Calu3 (cell line): ENCODE measurements at regions not wholly inside any gene's neighbourhood (a gene's known extent, or its start where the extent isn't known, plus 50 kb on each side); places are given as distances from the start of the nearest gene placed in this dataset.

Source experiments
- BruUV-seq: library from RNA; stranded (reverse); fragments of 400-500 nt; replicated peaks from 2 replicates; lab custom pipeline; 2021; lab: Mats Ljungman, UMichigan
- CTCF ChIA-PET: fragments of 300-600 bp; sonication (Branson Sonifier 250); formaldehyde crosslinking; loops from one replicate; lab custom pipeline; 2022; ENCODE audit warnings: antibody characterized with exemption; lab: Charles Lee
- DNase-seq: peaks from one replicate; pipeline ENCODE4 v3.0.0; 2022
- H3K27ac Mint-ChIP-seq: one replicate; pipeline ENCODE4 v1.8.0; 2022; ENCODE audit warnings: mixed read lengths; ENCODE audit not compliant: unreplicated experiment
- H3K27me3 Mint-ChIP-seq: one replicate; pipeline ENCODE4 v1.8.0; 2022; ENCODE audit warnings: mixed read lengths; ENCODE audit not compliant: unreplicated experiment
- H3K36me3 Mint-ChIP-seq: one replicate; pipeline ENCODE4 v1.8.0; 2022; ENCODE audit warnings: mild to moderate bottlenecking, moderate library complexity, mixed read lengths; ENCODE audit not compliant: insufficient read depth, unreplicated experiment
- H3K4me1 Mint-ChIP-seq: one replicate; pipeline ENCODE4 v1.8.0; 2022; ENCODE audit warnings: mild to moderate bottlenecking, low read depth, mixed read lengths; ENCODE audit not compliant: unreplicated experiment
- H3K4me3 Mint-ChIP-seq: one replicate; pipeline ENCODE4 v1.8.0; 2022; ENCODE audit warnings: mild to moderate bottlenecking, low read depth, moderate library complexity, mixed read lengths; ENCODE audit not compliant: unreplicated experiment
- H3K9me3 Mint-ChIP-seq: one replicate; pipeline ENCODE4 v1.8.0; 2022; ENCODE audit warnings: low read depth, mixed read lengths; ENCODE audit not compliant: unreplicated experiment
- CTCF ChIP-seq: fragments of 200-600 bp; IDR thresholded peaks from one replicate; pipeline ENCODE4 v1.8.0; 2022; ENCODE audit warnings: antibody characterized with exemption; ENCODE audit not compliant: unreplicated experiment
- intact Hi-C: fragments of 100-400 bp; cut with micrococcal nuclease; formaldehyde crosslinking; loops from one replicate; pipeline ENCODE4 v1.10.0; 2022; ENCODE audit not compliant: unreplicated experiment

- no peaks in the 10 kb centered on the region for H3K27me3 Mint-ChIP-seq
- no TSS peak for BruUV-seq
- H3K27ac Mint-ChIP-seq, result no peak overlapping the region
- H3K9me3 Mint-ChIP-seq, result peaks cover 2% of the 10 kb centered on the region
- TF ChIP-seq CTCF, result no peak
- H3K4me1 Mint-ChIP-seq, result no peaks in the 10 kb centered on the region
- intact Hi-C loops, result no loop called here
- H3K4me3 Mint-ChIP-seq, result no peak overlapping the region
- CTCF ChIA-PET, result no interaction called here
- no peak for DNase-seq
- H3K36me3 Mint-ChIP-seq, result no peaks in the 10 kb centered on the region
Observed at GRCh38 chr9:31013371-31013770, 1371.1 kb upstream of the ACO1 start.

- Mint-ChIP-seq H3K27me3 (no peaks in the 10 kb centered on the region), H3K36me3 (no peaks in the 10 kb centered on the region), H3K9me3 (no peaks in the 10 kb centered on the region), H3K4me1 (no peaks in the 10 kb centered on the region), H3K27ac (no peak overlapping the region), H3K4me3 (no peak overlapping the region)
- intact Hi-C loops, result no loop called here
- no TSS peak for BruUV-seq
- CTCF ChIA-PET, result no interaction called here
- no peak for DNase-seq
- no peak for TF ChIP-seq CTCF
Observed at GRCh38 chr9:31023847-31024246, 1360.6 kb upstream of the ACO1 start.

GRCh38 chr9:31027678-31028077 lies 1356.8 kb upstream of the ACO1 start:
- H3K4me1 Mint-ChIP-seq, result no peaks in the 10 kb centered on the region
- BruUV-seq, result no TSS peak
- H3K9me3 Mint-ChIP-seq, result no peaks in the 10 kb centered on the region
- no peaks in the 10 kb centered on the region for H3K36me3 Mint-ChIP-seq
- H3K4me3 Mint-ChIP-seq, result no peak overlapping the region
- no peak for DNase-seq
- H3K27me3 Mint-ChIP-seq, result no peaks in the 10 kb centered on the region
- no peak for TF ChIP-seq CTCF
- no peak overlapping the region for H3K27ac Mint-ChIP-seq
- CTCF ChIA-PET, result interaction anchor here (0.7 kb wide), 1 partner anchor 1351 kb away, joined by 6 read pairs; no protein-coding TSS in a partner anchor
- intact Hi-C loops, result no loop called here

GRCh38 chr9:31028137-31028536 lies 1356.3 kb upstream of the ACO1 start:
- no peak overlapping the region for H3K4me3 Mint-ChIP-seq
- CTCF ChIA-PET, result no interaction called here
- H3K27me3 Mint-ChIP-seq, result no peaks in the 10 kb centered on the region
- no peaks in the 10 kb centered on the region for H3K4me1 Mint-ChIP-seq
- no peak overlapping the region for H3K27ac Mint-ChIP-seq
- no peaks in the 10 kb centered on the region for H3K9me3 Mint-ChIP-seq
- no TSS peak for BruUV-seq
- TF ChIP-seq CTCF, result no peak
- no peaks in the 10 kb centered on the region for H3K36me3 Mint-ChIP-seq
- intact Hi-C loops, result no loop called here
- DNase-seq, result no peak
